ENCODE measurements at regions not wholly inside any gene's neighbourhood (a gene's known extent, or its start where the extent isn't known, plus 50 kb on each side); places are given as distances from the start of the nearest gene placed in this dataset.

- Histone ChIP-seq H3K27me3 (no peaks in the 10 kb centered on the region), H3K27ac (no peak overlapping the region), H3K36me3 (no peaks in the 10 kb centered on the region), H3K4me3 (no peak overlapping the region), H3K4me1 (no peaks in the 10 kb centered on the region), H3K9me3 (peaks cover 0 to 42% (median 0%) of the 10 kb centered on the region in 4 donors)
- WGBS, 2 donors = 35 to 41% methylated on average over 1 of the region's 1 CpG
- DNase-seq (ENCODE audit: low spot score in 2 of 2) = no peak
- TF ChIP-seq EP300 (IDR thresholded peaks at IDR 0.05) (no peak), CTCF (IDR thresholded peaks at IDR 0.05) (no peak), POLR2A (IDR thresholded peaks at IDR 0.05) (no peak)
Observed at GRCh38 chr2:238666543-238666942, 181.3 kb upstream of the TWIST2 start.

DNA sequence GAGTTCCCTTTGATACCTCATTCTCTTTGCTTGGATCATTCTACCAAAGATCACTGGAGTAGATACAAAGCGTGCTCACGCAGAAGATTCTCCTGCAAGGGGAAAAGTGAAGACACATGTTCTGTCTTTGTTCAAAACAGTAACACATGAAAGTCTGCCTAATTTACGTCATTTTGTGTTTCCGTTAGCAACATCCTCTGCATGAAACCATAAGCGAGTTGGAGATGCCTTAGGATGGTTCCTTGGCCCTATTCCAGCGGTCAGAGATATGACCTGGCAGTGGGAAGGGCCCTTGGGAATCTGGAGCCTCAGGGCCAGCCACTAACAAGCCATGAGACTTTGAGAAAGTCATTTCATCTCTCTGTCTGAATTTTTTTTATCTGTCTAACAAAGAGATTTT is 180.9 kb upstream of the TWIST2 start:
- WGBS, 2 donors = 48 to 59% methylated on average over 6 of the region's 6 CpGs
- Histone ChIP-seq H3K27me3 (no peaks in the 10 kb centered on the region), H3K4me3 (no peak overlapping the region), H3K36me3 (no peaks in the 10 kb centered on the region), H3K9me3 (peaks cover 0 to 38% (median 0%) of the 10 kb centered on the region in 4 donors), H3K27ac (no peak overlapping the region), H3K4me1 (no peaks in the 10 kb centered on the region)
- no peak for DNase-seq (ENCODE audit: low spot score in 2 of 2)
- no peak for TF ChIP-seq EP300 (IDR thresholded peaks at IDR 0.05)

DNA sequence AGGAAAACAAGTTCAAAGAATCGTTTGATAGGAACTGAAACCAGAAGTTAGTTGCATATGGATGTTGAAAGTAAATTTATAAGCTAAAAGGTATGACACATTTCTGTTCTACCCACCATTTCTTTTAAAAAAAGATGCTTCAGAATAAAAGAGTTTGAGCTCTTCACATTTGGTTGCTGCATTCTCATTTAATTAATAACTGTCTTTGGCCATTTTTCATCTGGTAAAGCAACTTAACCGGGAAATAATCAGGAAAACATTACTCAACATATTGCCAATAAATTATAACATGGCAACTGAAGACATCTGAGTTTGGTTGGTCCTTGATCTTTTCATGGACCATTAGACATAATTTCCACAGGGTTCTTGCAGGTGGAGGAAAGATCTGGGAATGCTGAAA is 180.2 kb upstream of the TWIST2 start:
- DNase-seq (ENCODE audit: low spot score in 2 of 2) = no peak
- WGBS, 2 donors = 57 to 59% methylated on average over 2 of the region's 2 CpGs
- H3K27ac ChIP-seq = no peak overlapping the region

DNA sequence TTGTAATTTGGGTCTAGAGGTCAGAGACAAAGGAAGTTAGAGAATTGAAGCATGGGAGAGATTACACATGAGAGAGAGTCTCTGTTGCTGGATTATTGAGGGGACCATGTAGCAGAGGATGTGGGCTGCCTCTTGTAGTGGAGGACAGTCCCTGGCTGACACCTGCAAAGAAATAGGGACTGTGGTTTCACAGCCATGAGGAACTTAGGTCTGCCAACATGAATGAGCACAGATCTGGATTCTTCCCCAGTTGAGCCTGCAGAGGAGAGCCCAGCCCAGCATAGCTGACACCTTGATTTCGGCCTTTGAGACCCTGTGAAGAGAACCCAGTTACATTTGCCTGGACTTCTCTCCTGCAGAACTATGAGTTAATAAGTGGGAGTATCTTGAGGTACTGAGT is 179.5 kb upstream of the TWIST2 start:
- no peaks in the 10 kb centered on the region for H3K36me3 ChIP-seq
- peaks cover 0 to 44% (median 0%) of the 10 kb centered on the region in 4 donors for H3K9me3 ChIP-seq
- H3K4me1 ChIP-seq = no peaks in the 10 kb centered on the region
- 61 to 82% methylated on average over 1 of the region's 1 CpG for WGBS, 2 donors
- no peaks in the 10 kb centered on the region for H3K27me3 ChIP-seq
- no peak for DNase-seq (ENCODE audit: low spot score in 2 of 2)
- H3K4me3 ChIP-seq = no peak overlapping the region
- no peak overlapping the region for H3K27ac ChIP-seq
- TF ChIP-seq POLR2A (IDR thresholded peaks at IDR 0.05) = no peak
- TF ChIP-seq EP300 (IDR thresholded peaks at IDR 0.05) = no peak
- no peak for TF ChIP-seq CTCF (IDR thresholded peaks at IDR 0.05)

More for the DNA sequence above, 180.2 kb upstream of the TWIST2 start:
- no peaks in the 10 kb centered on the region for H3K36me3 ChIP-seq
- no peaks in the 10 kb centered on the region for H3K4me1 ChIP-seq
- H3K9me3 ChIP-seq = peaks cover 0 to 38% (median 0%) of the 10 kb centered on the region in 4 donors
- H3K27me3 ChIP-seq = no peaks in the 10 kb centered on the region
- H3K4me3 ChIP-seq = no peak overlapping the region
- no peak for TF ChIP-seq EP300 (IDR thresholded peaks at IDR 0.05)
- no peak for TF ChIP-seq CTCF (IDR thresholded peaks at IDR 0.05)
- no peak for TF ChIP-seq POLR2A (IDR thresholded peaks at IDR 0.05)

DNA sequence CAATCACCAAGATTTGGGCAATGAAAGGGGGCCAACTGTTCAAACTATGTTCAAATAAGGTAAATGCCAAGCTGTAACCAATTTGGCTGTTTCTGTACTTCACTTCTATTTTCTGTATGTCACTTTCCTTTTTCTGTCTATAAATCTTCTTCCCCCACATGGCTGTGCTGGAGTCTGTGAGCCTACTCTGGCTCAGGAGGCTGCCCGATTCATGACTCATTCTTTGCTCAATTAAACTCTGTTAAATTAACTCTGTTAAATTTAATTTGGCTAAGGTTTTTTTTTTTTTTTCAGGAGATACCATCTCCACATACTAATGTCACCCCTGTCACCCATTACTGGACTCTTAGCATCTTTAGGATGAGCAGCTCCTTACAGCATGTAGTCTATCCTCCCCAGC is 178.8 kb upstream of the TWIST2 start:
- Histone ChIP-seq H3K36me3 (no peaks in the 10 kb centered on the region), H3K4me3 (no peak overlapping the region), H3K27ac (no peak overlapping the region), H3K27me3 (no peaks in the 10 kb centered on the region), H3K4me1 (no peaks in the 10 kb centered on the region), H3K9me3 (peaks cover 0 to 42% (median 0%) of the 10 kb centered on the region in 4 donors)
- 92 to 97% methylated on average over 1 of the region's 1 CpG for WGBS, 2 donors
- TF ChIP-seq POLR2A (IDR thresholded peaks at IDR 0.05) = no peak
- no peak for TF ChIP-seq CTCF (IDR thresholded peaks at IDR 0.05)
- TF ChIP-seq EP300 (IDR thresholded peaks at IDR 0.05) = no peak
- no peak for DNase-seq (ENCODE audit: low spot score in 2 of 2)

DNA sequence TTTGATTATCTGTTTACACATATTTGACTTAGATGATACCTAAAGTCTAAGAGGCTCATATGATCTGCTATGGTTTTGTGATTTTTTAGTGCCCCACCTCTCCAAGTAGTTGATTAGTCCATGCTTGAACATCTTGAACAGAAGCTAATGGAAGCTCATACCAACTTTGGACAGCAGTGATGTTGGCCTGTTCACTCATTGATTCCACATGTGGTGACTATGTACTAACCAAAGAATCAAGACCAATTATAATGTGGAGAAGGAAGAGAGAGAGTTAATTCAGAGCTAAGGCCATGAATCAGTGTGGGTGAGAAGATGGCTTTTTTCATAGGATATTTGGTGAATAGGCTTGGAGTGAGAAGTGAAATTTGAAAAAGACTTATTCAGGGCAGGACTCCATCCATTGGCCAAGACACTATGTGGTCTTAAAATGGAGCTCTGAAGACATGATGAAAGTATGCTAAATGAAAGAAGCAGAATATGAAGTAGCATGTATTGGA is 178.3 kb upstream of the TWIST2 start:
- TF ChIP-seq POLR2A (IDR thresholded peaks at IDR 0.05) = no peak
- no peak for TF ChIP-seq EP300 (IDR thresholded peaks at IDR 0.05)
- TF ChIP-seq CTCF (IDR thresholded peaks at IDR 0.05) = no peak
- no peaks in the 10 kb centered on the region for H3K4me1 ChIP-seq
- H3K27me3 ChIP-seq = no peaks in the 10 kb centered on the region
- H3K4me3 ChIP-seq = no peak overlapping the region
- H3K9me3 ChIP-seq = peaks cover 0 to 36% (median 0%) of the 10 kb centered on the region in 4 donors
- DNase-seq (ENCODE audit: low spot score in 2 of 2) = no peak
- H3K27ac ChIP-seq = no peak overlapping the region
- no peaks in the 10 kb centered on the region for H3K36me3 ChIP-seq

Data from tibial nerve (tissue), 4 donors.